Left ventricle myocardium inferior (tissue), 1 donor: ENCODE measurements at regions not wholly inside any gene's neighbourhood (a gene's known extent, or its start where the extent isn't known, plus 50 kb on each side); places are given as distances from the start of the nearest gene placed in this dataset.

Experiments
- DNase-seq: peaks from one replicate; pipeline ENCODE4 v3.0.0-alpha.2; 2020
- H3K27ac ChIP-seq: fragments of 200-600 bp; replicated peaks from 2 replicates; pipeline ENCODE4 v1.8.0; 2021
- H3K27me3 ChIP-seq: fragments of 200-600 bp; 2 replicates; pipeline ENCODE4 v1.8.0; 2021; ENCODE audit warnings: low read depth
- H3K36me3 ChIP-seq: fragments of 200-600 bp; 2 replicates; pipeline ENCODE4 v1.8.0; 2021
- H3K4me1 ChIP-seq: fragments of 200-600 bp; 2 replicates; pipeline ENCODE4 v1.8.0; 2021
- H3K4me3 ChIP-seq: fragments of 200-600 bp; 2 replicates; pipeline ENCODE4 v1.8.0; 2021; ENCODE audit warnings: mild to moderate bottlenecking, moderate library complexity
- H3K9me3 ChIP-seq: fragments of 200-600 bp; replicated peaks from 2 replicates; pipeline ENCODE4 v1.8.0; 2021
- intact Hi-C: fragments of 100-400 bp; cut with micrococcal nuclease; formaldehyde crosslinking; loops from one replicate; pipeline ENCODE4 v1.11.0; 2022
- TF ChIP-seq, protein P1 (sequence below): fragments of 200-600 bp; IDR thresholded peaks from 2 replicates; pipeline ENCODE4 v1.8.0; 2021; ENCODE audit warnings: antibody characterized with exemption, mild to moderate bottlenecking, borderline replicate concordance
- donor health status: DM: no; HTN: yes; CAD: no; lungs with severe emphysema.

GRCh38 chr1:47517946-47518345 is 80.1 kb downstream of the FOXD2 start:
- no peaks in the 10 kb centered on the region for H3K4me1 ChIP-seq
- no peaks in the 10 kb centered on the region for H3K36me3 ChIP-seq
- H3K9me3 ChIP-seq: peaks cover 13% of the 10 kb centered on the region
- intact Hi-C loops: no loop called here
- H3K27me3 ChIP-seq: peaks cover 94% of the 10 kb centered on the region
- no peak overlapping the region for H3K4me3 ChIP-seq
- no peak overlapping the region for H3K27ac ChIP-seq
- TF ChIP-seq, protein P1, sequence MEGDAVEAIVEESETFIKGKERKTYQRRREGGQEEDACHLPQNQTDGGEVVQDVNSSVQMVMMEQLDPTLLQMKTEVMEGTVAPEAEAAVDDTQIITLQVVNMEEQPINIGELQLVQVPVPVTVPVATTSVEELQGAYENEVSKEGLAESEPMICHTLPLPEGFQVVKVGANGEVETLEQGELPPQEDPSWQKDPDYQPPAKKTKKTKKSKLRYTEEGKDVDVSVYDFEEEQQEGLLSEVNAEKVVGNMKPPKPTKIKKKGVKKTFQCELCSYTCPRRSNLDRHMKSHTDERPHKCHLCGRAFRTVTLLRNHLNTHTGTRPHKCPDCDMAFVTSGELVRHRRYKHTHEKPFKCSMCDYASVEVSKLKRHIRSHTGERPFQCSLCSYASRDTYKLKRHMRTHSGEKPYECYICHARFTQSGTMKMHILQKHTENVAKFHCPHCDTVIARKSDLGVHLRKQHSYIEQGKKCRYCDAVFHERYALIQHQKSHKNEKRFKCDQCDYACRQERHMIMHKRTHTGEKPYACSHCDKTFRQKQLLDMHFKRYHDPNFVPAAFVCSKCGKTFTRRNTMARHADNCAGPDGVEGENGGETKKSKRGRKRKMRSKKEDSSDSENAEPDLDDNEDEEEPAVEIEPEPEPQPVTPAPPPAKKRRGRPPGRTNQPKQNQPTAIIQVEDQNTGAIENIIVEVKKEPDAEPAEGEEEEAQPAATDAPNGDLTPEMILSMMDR: no peak
- no peak for DNase-seq

- peaks cover 94% of the 10 kb centered on the region for H3K27me3 ChIP-seq
- no peak for DNase-seq
- no peaks in the 10 kb centered on the region for H3K36me3 ChIP-seq
- H3K4me1 ChIP-seq: no peaks in the 10 kb centered on the region
- H3K9me3 ChIP-seq: peaks cover 2% of the 10 kb centered on the region
- TF ChIP-seq, protein P1: no peak
- H3K27ac ChIP-seq: no peak overlapping the region
- intact Hi-C loops: no loop called here
- H3K4me3 ChIP-seq: no peak overlapping the region
Observed at GRCh38 chr1:47519491-47519890, 81.6 kb downstream of the FOXD2 start.

- DNase-seq: no peak
- Histone ChIP-seq H3K4me1 (no peaks in the 10 kb centered on the region), H3K9me3 (no peaks in the 10 kb centered on the region), H3K27ac (no peak overlapping the region), H3K36me3 (no peaks in the 10 kb centered on the region), H3K4me3 (no peak overlapping the region), H3K27me3 (peaks cover 94% of the 10 kb centered on the region)
- TF ChIP-seq, protein P1: no peak
- intact Hi-C loops: no loop called here
Observed at GRCh38 chr1:47519971-47520370, 82.1 kb downstream of the FOXD2 start.

GRCh38 chr1:47521034-47521881 is 83.4 kb downstream of the FOXD2 start:
- H3K4me3 ChIP-seq: no peak overlapping the region
- DNase-seq: no peak
- no peaks in the 10 kb centered on the region for H3K9me3 ChIP-seq
- intact Hi-C loops: no loop called here
- peaks cover 94% of the 10 kb centered on the region for H3K27me3 ChIP-seq
- H3K4me1 ChIP-seq: no peaks in the 10 kb centered on the region
- TF ChIP-seq, protein P1: no peak
- no peak overlapping the region for H3K27ac ChIP-seq
- no peaks in the 10 kb centered on the region for H3K36me3 ChIP-seq

DNA sequence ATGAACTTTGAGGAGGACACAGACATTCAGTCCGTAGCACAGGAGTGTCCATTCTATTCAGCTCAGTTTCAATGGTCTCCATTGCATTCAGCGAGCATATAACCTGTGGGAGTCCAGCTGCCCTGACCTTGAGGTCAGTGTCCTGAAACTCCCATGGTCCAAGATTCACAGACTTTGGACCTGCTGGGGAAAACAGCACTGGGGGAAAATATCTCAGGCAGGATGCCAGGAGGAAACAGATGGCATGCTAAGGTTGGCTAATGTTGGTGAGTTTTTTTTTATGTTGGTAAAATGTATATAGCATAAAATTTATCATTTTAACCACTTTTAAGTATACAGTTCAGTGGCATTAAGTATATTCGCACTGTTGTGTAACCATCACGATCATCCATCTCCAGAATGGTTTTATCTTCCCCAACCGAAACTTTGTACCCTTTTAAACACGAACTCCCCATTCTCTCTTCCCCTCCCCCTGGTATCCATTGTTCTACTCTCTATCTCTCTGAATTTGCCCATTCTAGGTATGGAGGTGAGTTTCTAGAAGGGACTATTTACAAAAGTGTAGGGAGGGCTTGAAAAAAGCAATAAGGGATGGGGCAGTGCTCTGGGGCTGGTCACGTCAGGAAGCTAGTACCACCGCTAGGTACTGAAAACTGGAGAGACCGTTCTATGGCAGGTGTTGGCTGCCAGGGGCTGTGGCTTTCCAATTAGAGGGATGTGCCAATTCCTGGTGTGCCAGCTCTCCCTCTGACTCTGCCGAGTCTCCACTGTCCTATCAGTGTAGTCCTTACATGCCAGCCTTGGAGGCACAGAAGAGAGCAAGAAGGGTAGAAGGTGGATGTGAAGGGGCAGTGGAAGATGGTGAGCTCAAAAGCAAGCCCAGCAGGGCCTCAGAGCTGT is 85.3 kb downstream of the FOXD2 start:
- Histone ChIP-seq H3K4me3 (no peak overlapping the region), H3K36me3 (no peaks in the 10 kb centered on the region), H3K4me1 (no peaks in the 10 kb centered on the region), H3K27ac (no peak overlapping the region), H3K27me3 (peaks cover 94% of the 10 kb centered on the region), H3K9me3 (no peaks in the 10 kb centered on the region)
- intact Hi-C loops: no loop called here
- TF ChIP-seq, protein P1: no peak
- DNase-seq: no peak
